ENCODE measurements at regions not wholly inside any gene's neighbourhood (a gene's known extent, or its start where the extent isn't known, plus 50 kb on each side); places are given as distances from the start of the nearest gene placed in this dataset.

GRCh38 chr2:20567159-20567925 is 83.6 kb downstream of the HS1BP3 start:
- WGBS (ENCODE audit: missing lambda C conversion rate): 69% methylated on average over 12 of the region's 12 CpGs
- Histone ChIP-seq H3K27ac (peak overlapping the region in 1 of 2 experiments; percentile 39; a peak in 1 of 6 replicates), H3K4me3 (no peak overlapping the region), H3K4me2 (no peak overlapping the region), H3K9me3 (no peaks in the 10 kb centered on the region), H3K4me1 (no peaks in the 10 kb centered on the region)
- POLR2A ChIA-PET: no interaction called here
- no peak for FAIRE-seq
- TF ChIP-seq ZSCAN20 (CRISPR knock-in tag; IDR thresholded peaks at IDR 0.05) (no peak), FOXS1 (CRISPR knock-in tag; IDR thresholded peaks at IDR 0.05) (no peak), CHD4 (IDR thresholded peaks at IDR 0.05; ENCODE audit: borderline replicate concordance) (no peak), TFCP2L1 (CRISPR knock-in tag; IDR thresholded peaks at IDR 0.05) (no peak), HOXA7 (CRISPR knock-in tag; IDR thresholded peaks at IDR 0.05) (no peak), TP53 (CRISPR knock-in tag; IDR thresholded peaks at IDR 0.05) (no peak), POLR2AphosphoS2 (conservative IDR thresholded peaks at IDR 0.05; ENCODE audit: low read length) (no peak), PHF8 (IDR thresholded peaks at IDR 0.05; ENCODE audit: borderline replicate concordance, low read depth) (no peak), BHLHE40 (IDR thresholded peaks at IDR 0.05; ENCODE audit: low read depth, low read length) (no peak), POLR2A (IDR thresholded peaks at IDR 0.05; ENCODE audit: low read length) (no peak), ZNF302 (CRISPR knock-in tag; IDR thresholded peaks at IDR 0.05) (no peak)
- TF ChIP-seq, protein P1, sequence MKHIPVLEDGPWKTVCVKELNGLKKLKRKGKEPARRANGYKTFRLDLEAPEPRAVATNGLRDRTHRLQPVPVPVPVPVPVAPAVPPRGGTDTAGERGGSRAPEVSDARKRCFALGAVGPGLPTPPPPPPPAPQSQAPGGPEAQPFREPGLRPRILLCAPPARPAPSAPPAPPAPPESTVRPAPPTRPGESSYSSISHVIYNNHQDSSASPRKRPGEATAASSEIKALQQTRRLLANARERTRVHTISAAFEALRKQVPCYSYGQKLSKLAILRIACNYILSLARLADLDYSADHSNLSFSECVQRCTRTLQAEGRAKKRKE (CRISPR knock-in tag; IDR thresholded peaks at IDR 0.05; ENCODE audit: low read depth): no peak
- TF ChIP-seq, protein P2, sequence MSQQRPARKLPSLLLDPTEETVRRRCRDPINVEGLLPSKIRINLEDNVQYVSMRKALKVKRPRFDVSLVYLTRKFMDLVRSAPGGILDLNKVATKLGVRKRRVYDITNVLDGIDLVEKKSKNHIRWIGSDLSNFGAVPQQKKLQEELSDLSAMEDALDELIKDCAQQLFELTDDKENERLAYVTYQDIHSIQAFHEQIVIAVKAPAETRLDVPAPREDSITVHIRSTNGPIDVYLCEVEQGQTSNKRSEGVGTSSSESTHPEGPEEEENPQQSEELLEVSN (IDR thresholded peaks at IDR 0.05; ENCODE audit: borderline replicate concordance, low read depth): no peak
- TF ChIP-seq, protein P3, sequence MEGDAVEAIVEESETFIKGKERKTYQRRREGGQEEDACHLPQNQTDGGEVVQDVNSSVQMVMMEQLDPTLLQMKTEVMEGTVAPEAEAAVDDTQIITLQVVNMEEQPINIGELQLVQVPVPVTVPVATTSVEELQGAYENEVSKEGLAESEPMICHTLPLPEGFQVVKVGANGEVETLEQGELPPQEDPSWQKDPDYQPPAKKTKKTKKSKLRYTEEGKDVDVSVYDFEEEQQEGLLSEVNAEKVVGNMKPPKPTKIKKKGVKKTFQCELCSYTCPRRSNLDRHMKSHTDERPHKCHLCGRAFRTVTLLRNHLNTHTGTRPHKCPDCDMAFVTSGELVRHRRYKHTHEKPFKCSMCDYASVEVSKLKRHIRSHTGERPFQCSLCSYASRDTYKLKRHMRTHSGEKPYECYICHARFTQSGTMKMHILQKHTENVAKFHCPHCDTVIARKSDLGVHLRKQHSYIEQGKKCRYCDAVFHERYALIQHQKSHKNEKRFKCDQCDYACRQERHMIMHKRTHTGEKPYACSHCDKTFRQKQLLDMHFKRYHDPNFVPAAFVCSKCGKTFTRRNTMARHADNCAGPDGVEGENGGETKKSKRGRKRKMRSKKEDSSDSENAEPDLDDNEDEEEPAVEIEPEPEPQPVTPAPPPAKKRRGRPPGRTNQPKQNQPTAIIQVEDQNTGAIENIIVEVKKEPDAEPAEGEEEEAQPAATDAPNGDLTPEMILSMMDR (IDR thresholded peaks at IDR 0.05): no peak
- no peak for ATAC-seq
- CTCF ChIA-PET: interaction anchor here (0.7 to 1.9 kb wide), 4 partner anchors 32 to 396 kb away, joined by 3 to 5 read pairs (median 4); no protein-coding TSS in a partner anchor
- DNase-seq (ENCODE audit: low read depth in 1 of 2, low spot score in 1 of 2): no peak

Data from A549 (cell line).